ENCODE measurements at regions not wholly inside any gene's neighbourhood (a gene's known extent, or its start where the extent isn't known, plus 50 kb on each side); places are given as distances from the start of the nearest gene placed in this dataset.

DNA sequence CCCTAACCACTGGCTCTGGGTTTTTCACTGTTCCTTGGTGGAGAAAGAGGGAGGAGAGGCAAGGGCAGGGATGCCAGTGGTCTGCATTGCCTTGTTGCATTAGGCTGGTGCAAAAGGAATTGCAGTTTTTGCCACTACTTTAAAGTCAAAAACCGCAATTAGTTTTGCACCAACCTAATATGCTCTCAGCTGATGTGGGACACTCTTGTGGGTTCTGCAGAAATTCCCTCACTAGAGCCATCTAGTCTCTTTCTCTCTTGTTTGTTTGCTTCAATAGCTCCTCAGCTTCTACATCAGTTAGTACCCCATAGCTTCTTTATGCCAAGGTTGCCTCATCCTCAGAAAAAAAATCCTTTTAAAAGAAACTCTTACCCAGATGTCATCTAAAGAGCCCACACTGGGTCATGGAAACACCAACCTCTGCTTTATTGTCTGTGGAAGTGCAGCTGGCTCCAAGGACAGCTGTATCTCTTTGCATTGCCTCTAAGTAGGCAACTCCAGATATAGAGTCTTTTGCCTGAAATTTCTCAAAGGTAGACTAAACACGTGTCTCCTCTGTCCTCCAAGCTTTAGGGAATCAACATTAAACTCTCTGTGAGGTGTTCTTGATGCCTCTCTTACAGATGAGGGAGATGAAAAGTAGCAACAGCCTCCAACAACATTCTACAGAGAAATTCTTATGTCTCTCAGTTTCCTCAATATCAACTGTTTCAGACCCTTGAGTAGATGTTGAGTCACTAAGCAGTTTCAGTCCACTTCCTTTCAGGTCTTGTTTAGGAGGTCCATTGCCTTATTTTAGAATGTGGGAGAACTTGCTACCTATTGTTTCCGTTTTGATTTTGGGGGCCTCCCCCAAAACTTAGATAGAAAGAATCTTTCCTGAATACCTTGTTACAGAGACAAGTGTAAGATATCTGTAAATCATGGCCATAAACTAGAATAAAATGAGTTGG lies 84.9 kb upstream of the MEF2C start:
- no peaks in the 10 kb centered on the region for H3K27me3 ChIP-seq
- H3K36me3 ChIP-seq = no peaks in the 10 kb centered on the region
- H3K4me3 ChIP-seq (ENCODE audit: low read depth in 1 of 2, low read length in 1 of 2) = no peak overlapping the region
- TF ChIP-seq, protein P1, sequence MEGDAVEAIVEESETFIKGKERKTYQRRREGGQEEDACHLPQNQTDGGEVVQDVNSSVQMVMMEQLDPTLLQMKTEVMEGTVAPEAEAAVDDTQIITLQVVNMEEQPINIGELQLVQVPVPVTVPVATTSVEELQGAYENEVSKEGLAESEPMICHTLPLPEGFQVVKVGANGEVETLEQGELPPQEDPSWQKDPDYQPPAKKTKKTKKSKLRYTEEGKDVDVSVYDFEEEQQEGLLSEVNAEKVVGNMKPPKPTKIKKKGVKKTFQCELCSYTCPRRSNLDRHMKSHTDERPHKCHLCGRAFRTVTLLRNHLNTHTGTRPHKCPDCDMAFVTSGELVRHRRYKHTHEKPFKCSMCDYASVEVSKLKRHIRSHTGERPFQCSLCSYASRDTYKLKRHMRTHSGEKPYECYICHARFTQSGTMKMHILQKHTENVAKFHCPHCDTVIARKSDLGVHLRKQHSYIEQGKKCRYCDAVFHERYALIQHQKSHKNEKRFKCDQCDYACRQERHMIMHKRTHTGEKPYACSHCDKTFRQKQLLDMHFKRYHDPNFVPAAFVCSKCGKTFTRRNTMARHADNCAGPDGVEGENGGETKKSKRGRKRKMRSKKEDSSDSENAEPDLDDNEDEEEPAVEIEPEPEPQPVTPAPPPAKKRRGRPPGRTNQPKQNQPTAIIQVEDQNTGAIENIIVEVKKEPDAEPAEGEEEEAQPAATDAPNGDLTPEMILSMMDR (IDR thresholded peaks at IDR 0.05) = no peak
- no peaks in the 10 kb centered on the region for H3K4me1 ChIP-seq (ENCODE audit: control insufficient read depth in 1 of 2, insufficient read depth in 1 of 2, low read depth in 1 of 2, low read length in 1 of 2)
- H3K9me3 ChIP-seq = no peaks in the 10 kb centered on the region
- no peak overlapping the region for H3K27ac ChIP-seq

DNA sequence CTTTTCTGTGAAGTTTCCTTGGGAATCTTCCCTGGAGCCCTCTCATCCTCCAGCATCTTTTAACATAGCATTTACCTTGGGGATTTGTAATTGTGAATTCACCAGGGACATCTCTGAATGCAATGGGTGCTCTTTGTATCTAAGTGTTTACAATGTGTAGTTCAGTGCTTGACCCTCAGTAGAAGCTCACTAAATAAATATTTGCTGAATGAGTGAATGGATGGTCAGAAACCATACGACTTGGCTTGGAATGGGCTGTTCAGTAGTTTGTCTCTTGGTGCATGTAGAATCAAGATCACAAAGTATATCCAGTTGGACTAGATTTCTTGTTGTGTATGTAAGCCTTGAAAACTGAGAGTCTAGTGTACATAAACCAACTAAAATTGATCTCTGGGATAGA lies 81.8 kb upstream of the MEF2C start:
- Histone ChIP-seq H3K4me3 (ENCODE audit: low read depth in 1 of 2, low read length in 1 of 2) (no peak overlapping the region), H3K27me3 (no peaks in the 10 kb centered on the region), H3K4me1 (ENCODE audit: control insufficient read depth in 1 of 2, insufficient read depth in 1 of 2, low read depth in 1 of 2, low read length in 1 of 2) (no peaks in the 10 kb centered on the region), H3K27ac (no peak overlapping the region), H3K9me3 (no peaks in the 10 kb centered on the region), H3K36me3 (no peaks in the 10 kb centered on the region)
- TF ChIP-seq, protein P1 (IDR thresholded peaks at IDR 0.05) = no peak

- no peaks in the 10 kb centered on the region for H3K9me3 ChIP-seq
- H3K4me1 ChIP-seq (ENCODE audit: control insufficient read depth in 1 of 2, insufficient read depth in 1 of 2, low read depth in 1 of 2, low read length in 1 of 2) = no peaks in the 10 kb centered on the region
- H3K27me3 ChIP-seq = no peaks in the 10 kb centered on the region
- H3K4me3 ChIP-seq (ENCODE audit: low read depth in 1 of 2, low read length in 1 of 2) = no peak overlapping the region
- H3K27ac ChIP-seq = no peak overlapping the region
- TF ChIP-seq, protein P1 (IDR thresholded peaks at IDR 0.05) = no peak
- H3K36me3 ChIP-seq = no peaks in the 10 kb centered on the region
Observed at GRCh38 chr5:88957013-88957412, 74.0 kb upstream of the MEF2C start.

DNA sequence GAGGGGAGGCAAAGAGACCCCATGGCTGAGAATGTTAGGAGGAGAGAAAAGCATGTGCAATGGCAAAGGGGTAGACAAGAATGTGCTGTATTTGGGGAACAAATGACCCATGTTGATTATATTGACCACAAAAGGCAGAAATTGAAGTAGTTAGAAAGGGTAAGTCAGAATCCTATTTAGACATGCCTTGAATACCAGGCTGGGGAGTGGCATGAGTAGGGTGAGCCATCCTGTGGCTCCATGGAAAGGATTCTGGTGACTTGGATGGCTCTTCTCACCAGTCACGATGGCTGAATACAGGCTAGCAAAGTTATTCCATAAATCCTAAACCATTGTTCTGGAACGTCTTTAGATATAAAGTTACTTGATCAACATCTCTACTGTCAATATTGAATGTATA lies 73.4 kb upstream of the MEF2C start:
- no peaks in the 10 kb centered on the region for H3K27me3 ChIP-seq
- TF ChIP-seq, protein P1 (IDR thresholded peaks at IDR 0.05) = no peak

DNA sequence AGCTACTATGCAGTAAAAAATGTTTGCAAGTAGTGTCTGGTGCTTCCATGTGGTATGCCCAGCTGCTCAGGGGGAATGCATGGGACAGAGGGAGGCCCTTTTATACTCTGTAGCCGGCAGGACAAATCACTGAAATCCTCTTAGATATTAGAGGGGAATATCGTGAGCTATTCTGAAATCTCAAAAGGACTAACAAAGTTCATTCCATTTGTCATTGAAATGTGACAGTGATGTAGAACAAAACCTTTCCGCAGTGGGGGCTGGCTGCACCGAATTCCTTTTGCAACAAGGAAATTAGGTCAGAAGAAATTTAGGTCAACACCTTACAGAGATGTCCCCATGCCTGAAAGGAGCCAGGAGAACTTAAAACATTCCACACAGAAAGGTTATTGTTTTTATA lies 72.4 kb upstream of the MEF2C start:
- H3K9me3 ChIP-seq = no peaks in the 10 kb centered on the region
- H3K27ac ChIP-seq = no peak overlapping the region
- TF ChIP-seq, protein P1 (IDR thresholded peaks at IDR 0.05) = no peak
- H3K36me3 ChIP-seq = no peaks in the 10 kb centered on the region
- no peaks in the 10 kb centered on the region for H3K4me1 ChIP-seq (ENCODE audit: control insufficient read depth in 1 of 2, insufficient read depth in 1 of 2, low read depth in 1 of 2, low read length in 1 of 2)
- no peaks in the 10 kb centered on the region for H3K27me3 ChIP-seq
- H3K4me3 ChIP-seq (ENCODE audit: low read depth in 1 of 2, low read length in 1 of 2) = no peak overlapping the region

More for the DNA sequence above, 73.4 kb upstream of the MEF2C start:
- Histone ChIP-seq H3K4me3 (ENCODE audit: low read depth in 1 of 2, low read length in 1 of 2) (no peak overlapping the region), H3K27ac (no peak overlapping the region), H3K9me3 (no peaks in the 10 kb centered on the region), H3K36me3 (no peaks in the 10 kb centered on the region), H3K4me1 (ENCODE audit: control insufficient read depth in 1 of 2, insufficient read depth in 1 of 2, low read depth in 1 of 2, low read length in 1 of 2) (no peaks in the 10 kb centered on the region)

Data from neutrophil (primary cell).